Smooth muscle cell (in vitro differentiated cells): ENCODE measurements at regions not wholly inside any gene's neighbourhood (a gene's known extent, or its start where the extent isn't known, plus 50 kb on each side); places are given as distances from the start of the nearest gene placed in this dataset.

Experiments
- DNase-seq: peaks from one replicate; lab custom pipeline; 2025; ENCODE audit not compliant: unreplicated experiment; lab: John Stamatoyannopoulos, UW
- H2AFZ ChIP-seq: fragments of 200-600 bp; sonication (generic); 2 replicates; pipeline ENCODE4 v1.6.0; 2016; ENCODE audit warnings: antibody characterized with exemption, low read depth, mild to moderate bottlenecking
- H3F3A ChIP-seq: fragments of 200-600 bp; sonication (generic); 2 replicates; pipeline ENCODE4 v1.6.0; 2017; ENCODE audit warnings: antibody characterized with exemption, low read depth
- H3K27ac ChIP-seq: fragments of 200-600 bp; sonication (generic); 2 replicates; pipeline ENCODE4 v1.5.1; 2016; ENCODE audit warnings: low read depth, mild to moderate bottlenecking
- H3K27me3 ChIP-seq: fragments of 200-600 bp; sonication (generic); 2 replicates; pipeline ENCODE4 v1.6.1; 2016; ENCODE audit warnings: low read depth, mild to moderate bottlenecking
- H3K36me3 ChIP-seq: fragments of 200-600 bp; sonication (generic); 2 replicates; pipeline ENCODE4 v1.5.1; 2016; ENCODE audit warnings: low read depth
- H3K4me1 ChIP-seq: fragments of 200-600 bp; sonication (generic); 2 replicates; pipeline ENCODE4 v1.5.1; 2016; ENCODE audit warnings: low read depth
- H3K4me2 ChIP-seq: fragments of 200-600 bp; sonication (generic); 2 replicates; pipeline ENCODE4 v1.6.0; 2016; ENCODE audit warnings: mild to moderate bottlenecking
- H3K4me3 ChIP-seq: fragments of 200-600 bp; sonication (generic); 2 replicates; pipeline ENCODE4 v1.5.1; 2016; ENCODE audit warnings: mild to moderate bottlenecking
- H3K79me2 ChIP-seq: fragments of 200-600 bp; sonication (generic); 2 replicates; pipeline ENCODE4 v1.6.0; 2016; ENCODE audit warnings: low read depth, mild to moderate bottlenecking
- H3K9ac ChIP-seq: fragments of 200-600 bp; sonication (generic); 2 replicates; pipeline ENCODE4 v1.6.0; 2016; ENCODE audit warnings: low read depth
- H3K9me3 ChIP-seq: fragments of 200-600 bp; sonication (generic); replicated peaks from 2 replicates; pipeline ENCODE4 v1.5.1; 2016; ENCODE audit warnings: low read depth
- H4K20me1 ChIP-seq: fragments of 200-600 bp; sonication (generic); 2 replicates; pipeline ENCODE4 v1.6.0; 2016; ENCODE audit warnings: low read depth
- WGBS: methylation state at CpG from one replicate; pipeline ENCODE4 v1.1.7; 2016; ENCODE audit warnings: low lambda C conversion rate; 5-methylcytosine and 5-hydroxymethylcytosine counted together
- TF ChIP-seq, protein P1 (sequence below): fragments of 200-600 bp; sonication (generic); IDR thresholded peaks from 2 replicates; pipeline ENCODE4 v1.5.1; 2017; ENCODE audit warnings: borderline replicate concordance, mild to moderate bottlenecking, antibody characterized with exemption; ENCODE audit not compliant: insufficient read depth, poor library complexity, severe bottlenecking

- H3K9ac ChIP-seq = no peak overlapping the region
- no peaks in the 10 kb centered on the region for H3F3A ChIP-seq
- H3K36me3 ChIP-seq = no peaks in the 10 kb centered on the region
- TF ChIP-seq, protein P1, sequence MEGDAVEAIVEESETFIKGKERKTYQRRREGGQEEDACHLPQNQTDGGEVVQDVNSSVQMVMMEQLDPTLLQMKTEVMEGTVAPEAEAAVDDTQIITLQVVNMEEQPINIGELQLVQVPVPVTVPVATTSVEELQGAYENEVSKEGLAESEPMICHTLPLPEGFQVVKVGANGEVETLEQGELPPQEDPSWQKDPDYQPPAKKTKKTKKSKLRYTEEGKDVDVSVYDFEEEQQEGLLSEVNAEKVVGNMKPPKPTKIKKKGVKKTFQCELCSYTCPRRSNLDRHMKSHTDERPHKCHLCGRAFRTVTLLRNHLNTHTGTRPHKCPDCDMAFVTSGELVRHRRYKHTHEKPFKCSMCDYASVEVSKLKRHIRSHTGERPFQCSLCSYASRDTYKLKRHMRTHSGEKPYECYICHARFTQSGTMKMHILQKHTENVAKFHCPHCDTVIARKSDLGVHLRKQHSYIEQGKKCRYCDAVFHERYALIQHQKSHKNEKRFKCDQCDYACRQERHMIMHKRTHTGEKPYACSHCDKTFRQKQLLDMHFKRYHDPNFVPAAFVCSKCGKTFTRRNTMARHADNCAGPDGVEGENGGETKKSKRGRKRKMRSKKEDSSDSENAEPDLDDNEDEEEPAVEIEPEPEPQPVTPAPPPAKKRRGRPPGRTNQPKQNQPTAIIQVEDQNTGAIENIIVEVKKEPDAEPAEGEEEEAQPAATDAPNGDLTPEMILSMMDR = no peak
- H3K9me3 ChIP-seq = no peaks in the 10 kb centered on the region
- no peak overlapping the region for H2AFZ ChIP-seq
- no peak overlapping the region for H3K27ac ChIP-seq
- no peaks in the 10 kb centered on the region for H4K20me1 ChIP-seq
- no peaks in the 10 kb centered on the region for H3K4me1 ChIP-seq
- H3K4me3 ChIP-seq = no peak overlapping the region
- H3K27me3 ChIP-seq = no peaks in the 10 kb centered on the region
- no peaks in the 10 kb centered on the region for H3K79me2 ChIP-seq
- WGBS = 94% methylated on average over 2 of the region's 2 CpGs
- no peak overlapping the region for H3K4me2 ChIP-seq
- no peak for DNase-seq
These were observed 690.5 kb upstream of the LRRN3 start for GRCh38 chr7:110400411-110400810.

GRCh38 chr7:110407242-110407641, 683.7 kb upstream of the LRRN3 start:
- Histone ChIP-seq H3K4me3 (no peak overlapping the region), H3K9ac (no peak overlapping the region), H3K4me2 (no peak overlapping the region), H3K36me3 (no peaks in the 10 kb centered on the region), H3K27ac (no peak overlapping the region), H3K79me2 (no peaks in the 10 kb centered on the region), H3K27me3 (no peaks in the 10 kb centered on the region), H3K4me1 (no peaks in the 10 kb centered on the region), H3K9me3 (no peaks in the 10 kb centered on the region), H2AFZ (no peak overlapping the region), H3F3A (no peaks in the 10 kb centered on the region), H4K20me1 (no peaks in the 10 kb centered on the region)
- 85% methylated on average over 3 of the region's 3 CpGs for WGBS
- TF ChIP-seq, protein P1 = no peak
- no peak for DNase-seq

GRCh38 chr7:110407706-110408105, 683.2 kb upstream of the LRRN3 start:
- Histone ChIP-seq H3K27ac (no peak overlapping the region), H2AFZ (no peak overlapping the region), H3F3A (no peaks in the 10 kb centered on the region), H3K27me3 (no peaks in the 10 kb centered on the region), H3K4me3 (no peak overlapping the region), H3K4me1 (no peaks in the 10 kb centered on the region), H3K9ac (no peak overlapping the region), H3K36me3 (no peaks in the 10 kb centered on the region), H3K79me2 (no peaks in the 10 kb centered on the region), H4K20me1 (no peaks in the 10 kb centered on the region), H3K9me3 (no peaks in the 10 kb centered on the region), H3K4me2 (no peak overlapping the region)
- no peak for DNase-seq
- WGBS = 47% methylated on average over 1 of the region's 1 CpG
- TF ChIP-seq, protein P1 = no peak

DNA sequence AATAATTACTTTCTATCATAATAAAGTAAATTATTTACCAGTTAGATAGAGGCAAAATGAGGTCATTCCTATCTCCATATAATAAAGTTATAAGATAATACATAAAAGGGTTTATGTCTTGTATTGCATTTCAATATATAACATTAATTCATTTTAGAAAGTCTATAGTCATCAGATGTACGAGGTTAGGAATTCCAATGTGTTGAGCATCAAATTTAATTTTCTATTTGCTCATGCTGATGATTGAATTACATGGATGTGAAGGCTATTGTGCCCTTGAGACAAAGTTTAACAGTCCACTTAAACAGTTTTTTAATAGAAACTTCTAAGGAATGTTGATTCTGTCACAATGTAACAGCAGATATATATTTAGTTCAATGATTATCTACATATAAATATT, 678.3 kb upstream of the LRRN3 start:
- H3F3A ChIP-seq = no peaks in the 10 kb centered on the region
- no peak overlapping the region for H3K4me3 ChIP-seq
- no peak overlapping the region for H3K27ac ChIP-seq
- H4K20me1 ChIP-seq = no peaks in the 10 kb centered on the region
- H3K9me3 ChIP-seq = no peaks in the 10 kb centered on the region
- DNase-seq = no peak
- H3K4me2 ChIP-seq = no peak overlapping the region
- H3K4me1 ChIP-seq = no peaks in the 10 kb centered on the region
- no peaks in the 10 kb centered on the region for H3K79me2 ChIP-seq
- WGBS = 91% methylated on average over 1 of the region's 1 CpG
- no peak overlapping the region for H3K9ac ChIP-seq
- no peaks in the 10 kb centered on the region for H3K27me3 ChIP-seq
- TF ChIP-seq, protein P1 = no peak
- H2AFZ ChIP-seq = no peak overlapping the region
- no peaks in the 10 kb centered on the region for H3K36me3 ChIP-seq
